HG03432 (cell line): ENCODE measurements at regions not wholly inside any gene's neighbourhood (a gene's known extent, or its start where the extent isn't known, plus 50 kb on each side); places are given as distances from the start of the nearest gene placed in this dataset.
"Not testable (repeated sequence)": the region's sequence is repeated elsewhere in the genome, so short reads cannot be mapped to it uniquely, and the experiment has no call there.

Experiments
- ATAC-seq: cut with Tn5 transposase; IDR thresholded peaks from one replicate; pipeline ENCODE4 v1.9.1; 2021; ENCODE audit warnings: mild to moderate bottlenecking, moderate library complexity; ENCODE audit not compliant: unreplicated experiment

DNA sequence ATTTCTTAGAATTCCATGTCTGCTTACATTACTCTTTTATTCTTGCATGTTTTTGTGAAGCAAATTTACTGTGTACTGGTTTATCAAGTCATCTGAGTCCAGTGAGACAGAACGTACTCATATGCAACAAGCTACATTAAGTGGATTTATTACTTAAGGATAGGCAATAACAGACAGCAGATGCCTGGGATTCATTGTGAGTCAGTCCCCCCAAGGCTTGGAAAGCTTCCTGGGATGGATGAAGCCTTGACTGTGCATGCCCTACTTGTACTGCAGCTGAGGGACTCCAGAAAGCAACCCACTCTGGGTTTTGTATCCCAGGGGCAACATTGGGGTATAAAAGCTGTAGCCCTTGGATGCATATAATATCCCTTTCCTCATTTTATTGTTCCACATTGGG lies 113.4 kb upstream of the RAB18 start:
- no peak for ATAC-seq

DNA sequence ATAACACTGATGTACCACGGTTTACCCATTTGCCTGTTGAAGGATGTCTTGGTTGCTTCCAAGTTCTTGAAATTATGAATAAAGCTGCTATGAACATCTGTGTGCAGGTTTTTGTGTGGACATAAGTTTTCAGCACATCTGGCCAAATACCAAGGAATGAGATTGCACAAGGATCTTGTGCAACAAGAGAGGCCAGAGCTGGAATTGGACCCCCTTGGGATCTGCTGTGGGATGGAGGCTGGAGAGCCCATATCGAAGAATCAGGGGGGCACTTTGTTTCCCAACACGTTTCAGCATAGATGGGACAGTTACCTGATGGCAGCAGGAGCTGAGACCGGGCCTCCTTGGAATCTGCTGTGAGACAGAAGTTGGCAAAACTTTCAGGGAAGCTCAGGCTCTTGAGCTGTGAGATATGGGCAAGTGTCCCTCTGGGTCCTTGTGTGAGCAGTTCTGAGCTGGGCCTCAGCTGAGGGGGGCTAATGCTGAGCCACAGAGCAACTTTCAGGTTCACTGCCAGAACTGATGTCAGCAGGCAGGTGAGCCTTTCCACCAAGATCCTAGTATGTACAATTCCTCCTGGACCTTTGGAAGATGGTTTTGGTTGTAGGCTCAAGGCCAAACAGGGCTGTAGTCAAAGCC lies 115.2 kb upstream of the RAB18 start:
- ATAC-seq = no peak

DNA sequence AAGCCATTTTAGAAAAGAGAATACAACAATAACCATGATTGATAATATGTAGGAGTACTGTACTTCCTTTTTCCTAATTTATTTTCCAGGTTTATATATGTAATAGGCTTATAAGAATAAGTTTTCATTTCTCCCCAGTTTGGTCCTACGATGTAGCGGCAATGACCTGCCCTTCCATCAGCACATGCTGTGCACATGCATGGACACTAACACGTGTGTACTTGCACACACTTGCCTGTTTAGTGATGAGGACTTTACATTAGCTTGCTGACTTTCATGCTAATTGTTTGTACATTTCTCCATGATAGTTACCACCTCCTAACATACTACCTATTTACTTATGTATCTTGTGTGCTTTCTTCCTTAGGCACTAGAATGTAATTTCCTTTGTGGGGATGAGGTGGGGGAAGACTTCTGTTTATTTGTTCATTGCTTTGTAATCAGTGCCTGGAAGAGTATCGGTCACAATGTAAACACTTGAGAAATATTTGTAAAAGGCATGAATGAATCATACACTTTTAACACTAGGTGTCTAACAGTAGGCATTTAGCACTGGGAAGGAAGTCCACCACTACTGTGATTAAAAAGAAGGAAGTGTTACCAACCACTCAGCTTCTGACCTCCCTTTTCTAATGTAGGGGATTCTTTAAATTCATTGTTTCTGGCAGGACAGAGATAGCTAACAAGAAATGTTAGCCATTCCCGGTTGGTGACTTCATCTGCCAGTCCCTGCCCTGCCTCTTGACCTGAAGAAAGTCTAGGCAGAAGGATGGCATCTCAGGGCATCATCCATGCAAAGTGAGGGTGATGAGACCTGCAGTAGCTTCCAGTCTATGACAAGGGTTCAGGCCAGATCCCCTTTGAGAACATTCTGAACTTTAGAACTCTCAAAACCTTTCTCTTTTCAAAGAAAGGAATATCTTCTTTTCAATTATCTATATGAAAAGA lies 120.2 kb upstream of the RAB18 start:
- ATAC-seq = no peak

DNA sequence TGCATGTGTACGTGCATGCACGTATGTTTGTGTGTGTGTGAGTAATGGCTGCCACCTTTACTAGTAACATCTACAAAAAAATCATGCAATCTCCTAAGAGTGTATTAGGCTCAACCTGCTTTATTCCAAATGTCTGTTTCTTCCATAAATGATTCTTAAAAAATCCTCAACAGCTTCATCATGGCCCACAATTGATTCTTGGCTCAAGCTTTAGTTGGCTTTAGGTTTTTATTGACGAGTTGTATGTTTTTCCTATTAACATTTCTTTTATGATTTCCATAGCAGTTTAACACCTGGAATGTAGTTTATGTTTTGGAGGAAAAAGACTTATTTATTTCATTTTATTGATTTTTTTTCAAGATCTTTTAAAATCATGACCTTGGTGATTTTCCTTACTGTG lies 121.9 kb upstream of the RAB18 start:
- no peak for ATAC-seq

DNA sequence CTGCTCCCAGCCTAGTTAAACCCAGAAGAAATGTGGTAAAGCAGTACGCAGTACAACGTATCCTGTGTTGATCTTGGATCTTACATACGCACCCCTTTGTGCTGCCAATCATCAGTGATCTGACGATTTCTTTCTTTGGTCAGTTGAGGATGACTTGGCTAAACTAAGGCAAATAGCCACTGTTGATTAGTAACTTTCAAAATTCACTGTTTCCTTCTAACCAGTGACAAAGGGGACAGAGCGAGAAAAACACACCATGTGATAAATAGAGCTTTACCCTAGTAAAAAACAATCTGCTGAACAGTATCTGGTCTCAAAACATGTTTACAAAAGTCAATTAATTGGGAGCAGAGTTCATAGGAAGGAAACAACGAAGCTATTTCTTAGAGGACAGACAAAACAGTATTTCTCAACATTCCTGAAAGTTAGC lies 123.2 kb upstream of the RAB18 start:
- ATAC-seq = no peak

DNA sequence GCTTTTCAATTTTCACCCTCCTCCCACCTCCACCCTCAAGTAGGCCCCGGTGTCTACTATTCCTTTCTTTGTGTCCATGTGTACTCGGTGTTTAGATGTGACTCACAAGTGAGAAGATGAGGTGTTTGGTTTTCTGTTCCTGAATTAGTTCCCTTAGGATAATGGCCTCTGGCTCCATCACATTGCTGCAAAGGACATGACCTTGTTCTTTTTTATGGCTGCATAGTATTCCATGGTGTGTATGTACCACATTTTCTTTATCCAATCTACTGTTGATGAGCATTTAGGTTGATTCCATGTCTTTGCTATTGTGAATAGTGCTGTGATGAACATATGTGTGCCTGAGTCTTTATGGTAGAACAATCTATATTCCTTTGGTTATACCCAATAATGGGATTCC lies 125.1 kb upstream of the RAB18 start:
- not testable (repeated sequence) for ATAC-seq

DNA sequence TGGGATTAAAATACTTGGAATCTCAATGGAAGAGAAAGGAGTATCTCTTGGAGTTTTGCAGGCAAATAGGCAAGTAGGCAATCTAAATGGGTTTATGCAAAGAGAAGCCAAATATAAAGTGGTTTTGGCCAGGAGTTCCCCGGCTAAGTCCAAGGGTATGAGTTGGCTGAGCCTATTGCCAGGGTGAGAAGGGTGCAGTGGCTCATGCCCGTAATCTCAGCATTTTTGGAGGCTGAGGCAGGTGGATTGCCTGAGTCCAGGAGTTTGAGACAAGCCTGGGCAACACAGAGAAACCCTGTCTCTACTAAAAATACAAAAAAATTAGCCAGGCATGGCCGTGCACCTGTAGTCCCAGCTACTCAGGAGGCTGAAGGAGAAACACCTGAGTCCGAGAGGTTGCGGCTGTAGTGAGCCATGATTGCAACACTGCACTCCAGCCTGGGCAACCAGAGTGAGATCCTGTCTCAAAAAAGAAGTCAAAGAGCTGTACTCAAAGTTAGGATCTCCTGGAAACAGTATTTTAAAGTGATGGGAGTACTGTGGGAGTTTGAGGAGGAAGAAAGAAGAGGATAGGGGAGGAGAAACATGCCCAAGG lies 130.4 kb upstream of the RAB18 start:
- no peak for ATAC-seq

DNA sequence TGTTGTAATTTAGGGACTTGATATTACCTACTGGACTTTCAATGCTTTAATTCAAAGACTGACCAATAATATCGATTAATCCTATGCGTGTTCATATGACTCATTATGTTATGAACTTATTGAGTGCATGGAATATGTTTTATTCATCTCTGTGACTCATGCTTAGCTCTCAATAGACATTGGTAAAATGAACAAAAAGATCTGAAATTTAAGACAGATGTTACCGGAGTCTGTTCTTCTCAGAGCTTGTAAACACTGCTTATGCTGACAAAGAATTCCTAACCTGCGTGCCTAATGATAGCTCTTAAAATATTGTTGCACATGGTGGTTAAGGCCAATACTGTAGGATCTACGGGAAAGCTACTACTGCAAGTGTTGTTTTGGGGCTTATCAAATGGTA lies 131.5 kb upstream of the ACBD5 start:
- no peak for ATAC-seq

DNA sequence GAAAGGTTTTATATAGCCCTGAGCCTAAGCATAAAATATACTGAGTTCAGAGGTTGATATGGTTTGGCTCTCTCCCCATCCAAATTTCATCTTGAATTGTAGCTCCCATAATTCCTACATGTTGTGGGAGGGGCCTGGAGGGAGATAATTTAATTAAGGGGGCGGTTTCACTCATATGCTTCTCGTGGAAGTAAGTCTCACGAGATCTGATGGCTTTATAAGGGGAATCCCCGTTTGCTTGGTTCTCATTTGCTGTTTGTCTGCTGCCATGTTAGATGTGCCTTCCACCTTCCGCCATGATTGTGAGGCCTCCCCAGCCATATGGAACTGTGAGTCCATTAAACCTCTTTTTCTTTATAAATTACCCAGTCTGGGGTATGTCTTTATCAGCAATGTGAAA lies 130.8 kb upstream of the ACBD5 start:
- not testable (repeated sequence) for ATAC-seq

DNA sequence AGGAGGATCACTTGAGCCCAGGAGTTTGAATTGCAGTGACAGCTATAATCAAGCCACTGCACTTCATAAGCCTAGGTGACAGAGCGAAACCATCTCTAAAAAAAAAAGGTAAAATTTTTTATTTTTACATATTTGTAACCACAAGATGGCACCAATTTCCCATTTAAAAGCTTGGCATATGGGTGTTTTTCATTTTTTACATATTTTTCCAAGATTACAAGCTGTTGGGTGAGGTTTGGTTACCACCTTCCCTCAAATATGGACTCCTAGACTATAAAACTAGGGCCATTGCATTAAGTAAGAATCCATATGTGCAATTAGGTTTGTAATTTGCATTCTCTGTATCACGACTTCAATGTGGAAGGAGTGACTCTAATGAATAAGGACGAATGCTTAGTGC lies 129.3 kb upstream of the ACBD5 start:
- no peak for ATAC-seq

DNA sequence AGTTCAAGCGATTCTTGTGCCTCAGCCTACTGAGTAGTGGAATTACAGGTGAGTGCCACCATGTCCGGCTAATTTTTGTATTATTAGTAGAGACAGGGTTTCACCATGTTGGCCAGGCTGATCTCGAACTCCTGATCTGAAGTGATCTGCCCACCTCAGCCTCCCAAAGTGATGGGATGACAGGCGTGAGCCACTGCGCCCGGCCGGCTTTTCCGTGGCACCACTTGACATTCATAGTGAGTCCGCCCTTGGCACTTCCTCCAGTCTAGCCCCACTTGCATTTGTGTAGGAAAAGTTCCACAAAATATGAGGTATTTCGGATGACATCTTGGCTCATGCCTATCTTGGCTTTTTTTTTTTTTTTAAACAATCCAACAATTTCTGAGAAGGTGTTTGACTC lies 128.1 kb upstream of the ACBD5 start:
- no peak for ATAC-seq

DNA sequence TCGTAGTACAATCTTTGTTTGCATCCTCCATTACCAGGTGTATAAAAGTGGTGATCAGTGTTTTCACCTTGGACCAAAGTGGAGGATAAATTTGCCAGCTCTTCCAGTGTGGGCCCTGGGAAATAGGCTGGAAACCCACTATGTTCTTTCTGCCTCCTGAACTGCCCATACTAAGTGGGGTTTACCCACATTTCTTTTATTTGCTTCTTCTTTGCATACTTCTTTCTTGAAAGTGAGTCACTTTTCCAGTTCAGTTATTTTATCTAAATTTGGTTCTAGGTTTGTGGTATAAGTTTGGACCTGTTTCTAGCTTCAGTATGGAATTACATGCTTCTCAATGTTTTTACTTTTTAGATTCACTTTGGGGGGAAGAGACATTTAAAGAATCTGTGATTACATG lies 126.2 kb upstream of the ACBD5 start:
- ATAC-seq = peak; percentile 48

DNA sequence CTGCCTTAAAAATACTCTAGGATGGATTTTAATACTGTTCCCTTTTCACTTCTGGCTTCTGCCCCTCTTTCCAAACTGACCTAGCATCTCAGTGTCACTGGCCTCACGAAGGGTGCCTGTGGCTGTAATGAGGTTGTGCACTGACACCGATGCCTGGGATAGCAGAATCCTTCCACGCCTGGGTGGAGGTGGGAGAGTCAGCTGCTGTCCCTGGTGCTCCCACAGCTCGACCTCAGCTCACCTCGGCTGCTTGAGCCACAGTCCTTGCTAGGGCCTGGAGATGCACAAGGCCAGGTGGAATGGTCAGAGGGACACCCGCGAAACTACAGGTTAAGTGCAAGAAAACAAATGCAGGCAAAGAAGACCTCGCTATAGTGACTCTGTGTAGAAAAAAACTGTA lies 123.4 kb upstream of the ACBD5 start:
- no peak for ATAC-seq

DNA sequence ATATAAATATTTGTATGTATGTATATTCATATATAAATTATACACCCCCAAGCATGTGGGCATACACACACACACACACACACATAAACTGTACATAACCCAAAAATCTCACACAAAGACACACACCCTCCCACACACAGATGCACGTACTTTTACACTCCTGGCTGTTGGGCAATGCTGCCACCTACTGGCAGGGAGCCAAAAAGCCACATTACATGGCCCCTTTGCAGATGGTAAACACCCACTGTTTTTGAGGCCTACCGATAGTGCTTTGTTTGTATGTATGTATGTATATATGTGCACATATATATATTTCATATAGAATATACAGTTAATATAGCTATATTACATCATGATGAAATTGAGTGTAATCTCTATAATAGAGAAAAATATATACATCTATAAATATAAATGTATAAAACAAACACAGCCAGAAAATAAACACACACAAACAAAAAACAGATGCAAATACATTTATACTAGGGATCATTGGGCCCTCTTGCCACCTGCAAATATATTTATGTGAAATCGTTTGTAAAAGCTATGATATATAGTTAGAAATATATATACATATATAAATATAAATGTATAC lies 120.1 kb upstream of the ACBD5 start:
- ATAC-seq = peak; percentile 90

DNA sequence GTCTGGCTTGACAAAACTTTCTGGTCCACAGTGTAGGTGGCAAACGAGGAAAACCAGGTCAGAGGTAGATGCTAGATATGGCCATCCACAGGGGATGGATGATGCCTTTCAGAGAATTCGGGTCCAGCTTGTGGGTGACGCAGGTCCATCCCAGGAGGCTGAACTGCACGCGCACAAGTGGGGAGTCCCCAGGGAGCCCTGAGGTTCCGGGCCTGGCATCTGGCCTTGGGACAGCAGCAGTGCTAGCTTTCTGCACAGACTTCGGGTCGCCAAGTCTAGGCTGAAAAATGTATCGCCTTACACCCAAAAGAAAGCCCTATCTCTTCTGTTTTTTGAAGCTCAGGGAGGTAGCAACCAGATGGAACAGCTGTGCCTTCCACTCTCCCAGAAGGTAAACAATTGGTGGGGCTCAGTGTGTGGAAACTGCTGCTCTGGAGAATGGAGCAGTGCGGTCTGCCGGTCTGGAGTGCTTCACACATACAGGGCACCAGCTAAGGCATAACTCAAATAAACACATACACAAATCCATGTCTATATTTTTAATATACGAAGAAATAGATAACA lies 119.3 kb upstream of the ACBD5 start:
- ATAC-seq = no peak

DNA sequence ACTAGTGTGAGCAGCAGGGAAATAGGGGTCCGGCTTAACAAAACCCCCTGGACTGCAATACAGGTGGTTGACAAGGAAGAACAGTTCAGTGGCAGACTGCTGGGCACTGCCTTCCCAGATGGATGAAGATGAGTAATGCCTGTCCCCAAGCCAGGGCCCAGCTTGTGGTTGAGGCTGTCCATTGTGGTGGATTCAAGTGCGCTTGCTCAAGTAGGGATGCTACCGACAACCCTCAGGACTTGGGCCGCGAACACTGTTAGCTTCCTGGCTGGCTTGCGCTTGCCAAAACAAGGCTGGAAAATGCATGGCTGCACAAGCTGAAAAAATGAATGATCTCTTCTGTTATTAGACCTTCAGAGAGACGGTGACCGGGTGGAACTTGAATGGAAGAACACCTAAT lies 116.1 kb upstream of the ACBD5 start:
- no peak for ATAC-seq

DNA sequence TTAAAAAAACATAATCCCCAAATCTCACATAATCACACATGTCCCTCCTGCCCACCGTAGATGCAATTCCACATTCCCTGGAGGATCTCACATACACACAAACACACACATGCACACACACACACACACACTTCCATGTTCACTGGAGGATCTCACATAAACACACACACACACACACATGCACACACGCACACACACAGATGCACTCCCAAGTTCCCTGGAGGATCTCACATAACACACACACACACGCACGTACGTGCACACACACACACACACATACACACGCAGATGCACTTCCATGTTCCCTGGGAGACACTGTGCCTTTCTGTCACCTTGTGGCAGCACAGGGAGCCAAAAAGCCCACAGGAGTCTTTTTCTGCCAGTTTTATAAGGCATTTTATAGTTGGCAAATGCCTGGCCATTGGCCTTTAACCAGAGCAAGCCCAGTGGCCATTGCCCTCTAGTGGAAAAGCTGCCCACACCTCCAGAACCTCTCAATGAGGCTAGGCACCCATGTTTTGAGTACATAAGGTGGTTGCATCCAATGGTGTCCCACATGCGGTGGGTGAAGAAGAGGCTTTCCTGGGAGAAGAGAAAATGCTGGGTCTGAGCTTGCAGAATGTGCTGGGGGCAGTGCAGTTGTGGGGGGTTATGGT lies 115.4 kb upstream of the ACBD5 start:
- no peak for ATAC-seq

DNA sequence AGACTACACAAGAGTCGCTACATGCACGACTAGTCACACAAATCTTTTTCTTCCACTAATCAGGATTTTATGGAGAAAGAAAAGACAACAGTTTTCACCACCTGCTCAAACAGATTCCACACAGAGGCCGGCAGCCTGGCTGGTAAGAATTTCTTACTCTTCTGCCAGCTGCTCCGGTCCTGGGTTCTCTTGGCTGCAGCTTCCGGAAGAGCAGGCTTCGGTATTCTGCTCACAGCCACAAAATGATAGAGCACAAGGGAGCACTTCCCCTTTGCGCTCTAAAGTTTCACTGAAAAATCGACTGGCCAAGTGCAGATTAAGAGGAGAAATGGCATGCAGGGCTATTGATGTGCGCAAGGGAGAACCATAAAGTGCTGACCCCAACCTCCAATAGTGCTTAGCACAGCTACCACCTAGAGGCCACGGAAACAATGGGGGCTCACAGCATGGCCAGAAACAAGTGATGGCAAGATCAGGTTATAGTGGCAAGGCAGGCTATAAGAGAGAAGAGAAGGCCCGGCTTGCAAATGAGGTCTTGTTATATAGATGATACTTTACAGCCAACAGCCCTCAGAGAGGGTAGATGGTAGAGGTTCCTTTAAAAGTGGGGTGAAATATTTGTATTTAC lies 114.2 kb upstream of the ACBD5 start:
- ATAC-seq = peak; percentile 95

DNA sequence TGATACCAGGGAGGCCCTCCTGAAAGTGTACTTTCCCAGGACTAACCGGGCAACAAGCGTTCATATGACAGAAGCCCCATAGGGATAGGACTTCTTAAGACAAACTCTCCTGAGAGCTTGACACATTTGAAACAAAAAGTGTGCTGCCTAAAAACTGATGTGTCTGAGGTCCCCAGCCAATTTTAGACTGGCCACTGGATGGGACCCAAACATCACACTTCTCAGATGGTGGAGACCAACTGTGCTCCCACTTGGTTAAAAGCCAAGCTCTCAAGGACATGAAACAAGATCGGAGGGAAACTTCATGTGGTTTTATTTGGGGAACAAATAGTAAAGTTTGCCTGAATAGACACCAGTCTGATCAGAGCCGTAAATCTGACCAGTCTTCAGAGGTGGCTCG lies 113.5 kb upstream of the ACBD5 start:
- ATAC-seq = peak; percentile 24

DNA sequence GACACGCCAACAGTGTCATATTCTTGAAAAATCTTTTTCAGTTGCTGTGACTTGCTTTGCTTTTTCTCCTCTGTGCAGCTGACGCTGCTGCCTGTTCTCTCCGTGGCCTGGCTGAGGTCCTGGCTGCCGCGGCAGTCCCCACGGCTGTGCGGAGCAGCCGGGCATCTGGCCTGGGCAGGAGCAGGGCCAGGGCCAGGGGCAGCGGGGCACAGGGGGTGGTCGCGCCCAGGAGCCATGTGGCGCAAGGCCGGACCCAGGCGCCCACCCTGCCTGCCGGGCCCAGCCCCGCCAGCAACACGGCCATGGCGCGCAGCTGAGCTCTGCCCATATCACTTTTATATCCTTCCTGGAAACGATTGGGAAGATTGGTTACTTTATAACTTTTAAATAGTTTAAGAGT lies 109.4 kb upstream of the ACBD5 start:
- ATAC-seq = no peak
